ENCODE measurements at regions not wholly inside any gene's neighbourhood (a gene's known extent, or its start where the extent isn't known, plus 50 kb on each side); places are given as distances from the start of the nearest gene placed in this dataset.

GRCh38 chr16:86307514-86307903 lies 202.8 kb upstream of the FOXF1 start:
- no peaks in the 10 kb centered on the region for H3K9me3 ChIP-seq
- no peak overlapping the region for H3K4me3 ChIP-seq
- H3K27me3 ChIP-seq = no peaks in the 10 kb centered on the region
- no peaks in the 10 kb centered on the region for H3K4me1 ChIP-seq
- no peak for TF ChIP-seq CTCF (IDR thresholded peaks at IDR 0.05)
- no peak for TF ChIP-seq POLR2A (IDR thresholded peaks at IDR 0.05)
- DNase-seq = no peak
- no peak overlapping the region for H3K27ac ChIP-seq
- H3K36me3 ChIP-seq = no peaks in the 10 kb centered on the region
- intact Hi-C loops (cut with DNase I) = no loop called here
- 26% methylated on average over 6 of the region's 6 CpGs for WGBS (ENCODE audit: insufficient coverage, low coverage, low lambda C conversion rate, missing lambda C conversion rate)
- ATAC-seq = peak in 1 of 4 donors; percentile 36

- no peak for ATAC-seq
Observed at GRCh38 chr16:86308514-86308913, 201.8 kb upstream of the FOXF1 start.

GRCh38 chr16:86313631-86314030 lies 196.7 kb upstream of the FOXF1 start:
- H3K27ac ChIP-seq = no peak overlapping the region
- DNase-seq (no peak), ATAC-seq (no peak)
- TF ChIP-seq POLR2A (IDR thresholded peaks at IDR 0.05) (no peak), CTCF (IDR thresholded peaks at IDR 0.05) (no peak)
- H3K4me3 ChIP-seq = no peak overlapping the region
- no peaks in the 10 kb centered on the region for H3K27me3 ChIP-seq
- no peaks in the 10 kb centered on the region for H3K9me3 ChIP-seq
- 13% methylated on average over 8 of the region's 8 CpGs for WGBS (ENCODE audit: insufficient coverage, low coverage, low lambda C conversion rate, missing lambda C conversion rate)
- no peaks in the 10 kb centered on the region for H3K4me1 ChIP-seq
- H3K36me3 ChIP-seq = no peaks in the 10 kb centered on the region
- intact Hi-C loops (cut with DNase I) = no loop called here

More at GRCh38 chr16:86308514-86308913, 201.8 kb upstream of the FOXF1 start:
- no peak for TF ChIP-seq POLR2A (IDR thresholded peaks at IDR 0.05)
- no peak for TF ChIP-seq CTCF (IDR thresholded peaks at IDR 0.05)
- intact Hi-C loops (cut with DNase I) = no loop called here
- 58% methylated on average over 2 of the region's 10 CpGs for WGBS (ENCODE audit: insufficient coverage, low coverage, low lambda C conversion rate, missing lambda C conversion rate)
- Histone ChIP-seq H3K9me3 (no peaks in the 10 kb centered on the region), H3K27me3 (no peaks in the 10 kb centered on the region), H3K4me1 (no peaks in the 10 kb centered on the region), H3K36me3 (no peaks in the 10 kb centered on the region), H3K27ac (no peak overlapping the region), H3K4me3 (no peak overlapping the region)
- DNase-seq = no peak

GRCh38 chr16:86314402-86315025 lies 195.8 kb upstream of the FOXF1 start:
- no peaks in the 10 kb centered on the region for H3K4me1 ChIP-seq
- TF ChIP-seq POLR2A (IDR thresholded peaks at IDR 0.05) = no peak
- TF ChIP-seq CTCF (IDR thresholded peaks at IDR 0.05) = no peak
- intact Hi-C loops (cut with DNase I) = no loop called here
- no peaks in the 10 kb centered on the region for H3K27me3 ChIP-seq
- DNase-seq (no peak), ATAC-seq (no peak)
- WGBS (ENCODE audit: insufficient coverage, low coverage, low lambda C conversion rate, missing lambda C conversion rate) = 75% methylated on average over 9 of the region's 15 CpGs
- no peaks in the 10 kb centered on the region for H3K36me3 ChIP-seq
- no peak overlapping the region for H3K27ac ChIP-seq
- H3K4me3 ChIP-seq = no peak overlapping the region
- H3K9me3 ChIP-seq = no peaks in the 10 kb centered on the region
